HG03521 (cell line): ENCODE measurements at regions not wholly inside any gene's neighbourhood (a gene's known extent, or its start where the extent isn't known, plus 50 kb on each side); places are given as distances from the start of the nearest gene placed in this dataset.

Experiments used
- ATAC-seq: cut with Tn5 transposase; IDR thresholded peaks from one replicate; pipeline ENCODE4 v1.9.1; 2021; ENCODE audit warnings: mild to moderate bottlenecking, moderate library complexity; ENCODE audit not compliant: unreplicated experiment

- ATAC-seq, result no peak
These were observed 274.9 kb upstream of the TCF4 start for GRCh38 chr18:55862693-55863390.

DNA sequence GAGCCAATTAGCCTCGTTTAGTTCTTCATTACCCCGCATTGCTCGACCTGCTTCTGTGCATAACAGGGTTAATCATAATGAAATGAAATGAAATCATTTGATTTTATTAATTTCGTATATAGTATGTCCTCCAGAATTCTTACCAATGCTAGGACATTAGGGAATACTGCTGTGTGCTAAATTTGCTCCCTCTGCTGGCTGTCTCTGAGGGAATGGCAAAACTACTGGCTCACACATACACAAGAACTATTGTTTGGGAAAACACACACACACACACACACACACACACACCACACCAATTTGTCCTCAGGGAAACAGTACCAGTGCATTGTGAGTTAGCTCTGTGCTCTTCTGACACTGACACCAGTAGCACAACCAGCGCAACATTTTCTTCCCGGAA is 273.3 kb upstream of the TCF4 start:
- no peak for ATAC-seq

DNA sequence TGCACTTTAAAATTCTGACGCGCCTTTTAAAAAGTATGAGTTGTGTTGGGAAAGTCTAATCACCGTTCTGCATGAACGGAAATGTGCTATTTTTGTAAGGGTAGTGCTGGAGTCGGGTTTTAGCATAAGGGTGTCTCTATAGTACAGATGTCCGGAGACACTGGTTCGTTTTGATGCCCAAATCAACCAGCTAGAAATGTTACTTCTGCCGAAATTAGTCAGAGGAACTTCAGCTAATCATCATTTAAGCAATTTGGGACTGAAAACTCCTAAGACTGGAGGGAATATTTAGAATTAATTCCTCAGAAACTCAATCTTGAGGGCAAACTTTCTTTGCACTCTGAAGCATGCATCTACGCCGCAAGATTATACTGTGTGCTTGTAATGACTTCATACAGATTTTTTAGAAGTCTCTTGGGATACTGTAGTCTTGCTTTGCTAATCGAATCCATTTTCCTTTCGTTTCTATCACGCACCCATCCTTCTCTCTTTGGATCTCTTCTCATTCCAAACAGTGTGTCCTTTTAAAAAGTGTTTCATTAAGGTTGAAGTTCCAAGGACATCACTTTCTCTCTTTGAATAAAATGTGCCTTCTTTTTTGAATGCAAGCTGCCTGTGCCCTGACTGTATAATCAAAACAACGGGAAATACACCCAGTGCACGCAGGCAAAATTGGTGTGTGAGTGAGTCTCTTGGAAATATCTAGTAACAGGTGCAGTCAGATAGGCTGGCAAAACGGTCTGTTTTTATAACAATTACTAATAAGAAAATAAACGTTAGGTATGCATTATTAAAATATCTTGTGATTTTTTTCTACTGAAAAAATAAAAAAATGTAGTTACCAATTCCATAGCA is 270.9 kb upstream of the TCF4 start:
- no peak for ATAC-seq

DNA sequence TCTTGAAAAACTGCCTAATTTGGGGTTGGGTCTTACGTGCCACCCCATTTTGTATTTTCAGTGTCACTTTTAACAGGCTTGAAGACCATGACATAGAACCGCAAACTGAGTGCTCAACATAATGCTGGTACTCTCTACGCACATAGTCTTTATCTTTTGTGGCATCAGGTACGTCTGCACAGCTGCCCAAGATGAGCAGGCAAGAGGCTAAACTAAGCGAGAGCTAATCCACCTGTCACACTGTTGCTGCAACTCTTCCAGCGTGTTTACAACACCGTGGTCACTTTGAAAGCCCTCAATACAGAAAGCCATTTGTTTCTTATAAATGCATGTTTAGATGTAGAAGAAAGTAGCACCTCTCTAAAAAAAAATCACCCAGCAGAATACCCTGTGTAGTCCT is 270.0 kb upstream of the TCF4 start:
- ATAC-seq, result no peak

- no peak for ATAC-seq
These were observed 269.4 kb upstream of the TCF4 start for GRCh38 chr18:55857409-55857808.

DNA sequence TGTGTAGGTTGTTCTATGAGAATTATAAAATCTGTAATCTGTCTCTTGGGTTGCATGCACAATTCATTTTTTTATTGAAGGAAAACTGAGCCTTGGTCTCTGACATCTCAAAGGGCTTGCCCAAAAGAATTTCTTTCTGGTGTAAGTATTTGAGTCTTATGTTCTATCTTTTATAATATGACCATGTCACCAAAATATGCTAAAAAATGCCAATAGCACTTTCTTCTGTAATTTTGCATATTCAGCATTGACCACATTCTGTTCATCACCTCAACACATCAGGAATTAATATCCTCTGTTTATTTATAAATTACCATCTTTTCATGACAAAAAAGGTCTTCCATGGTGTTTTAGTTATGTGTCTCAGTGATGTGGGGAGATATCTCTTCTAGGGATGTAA is 268.7 kb upstream of the TCF4 start:
- no peak for ATAC-seq

DNA sequence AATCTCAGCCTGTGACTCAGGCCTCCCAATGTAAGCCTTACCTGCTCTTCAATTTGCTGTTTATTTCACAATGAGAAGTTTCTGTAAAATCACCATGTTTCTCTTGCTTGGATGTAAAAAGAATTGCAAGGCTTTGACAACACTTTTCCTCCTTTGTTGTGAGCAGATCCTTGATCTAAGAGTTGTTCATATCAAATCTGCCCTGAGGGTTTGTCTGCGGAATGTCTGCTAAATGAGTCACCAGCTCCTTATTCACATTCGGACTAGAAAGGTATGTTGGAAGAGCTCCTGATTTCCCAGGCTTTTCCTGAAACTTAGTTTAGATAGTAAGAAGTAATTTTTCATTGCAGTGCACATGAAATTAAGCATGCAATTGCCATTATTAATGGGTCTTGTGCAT is 268.2 kb upstream of the TCF4 start:
- ATAC-seq, result no peak

DNA sequence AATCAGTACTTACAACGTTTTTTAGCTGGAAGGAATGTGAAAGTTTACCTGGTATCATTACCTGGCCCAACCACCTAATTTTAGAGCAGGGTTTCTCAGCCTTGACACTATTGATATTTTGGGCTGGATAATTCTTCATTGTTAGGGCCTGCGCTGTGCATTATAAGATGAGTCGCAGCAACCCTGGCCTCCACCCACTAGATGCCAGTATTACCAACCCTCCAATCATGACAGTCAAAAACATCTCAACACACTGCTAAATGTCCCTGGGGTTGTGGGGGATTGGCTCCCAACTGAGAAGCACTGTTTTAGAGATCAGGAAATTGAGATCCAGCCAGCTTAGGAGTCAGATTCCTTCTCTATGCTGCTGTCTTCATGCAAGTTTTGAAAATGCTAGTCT is 265.3 kb upstream of the TCF4 start:
- ATAC-seq, result no peak

GRCh38 chr18:55850904-55851303 is 262.9 kb upstream of the TCF4 start:
- no peak for ATAC-seq

GRCh38 chr18:55849391-55849790 is 261.4 kb upstream of the TCF4 start:
- no peak for ATAC-seq

DNA sequence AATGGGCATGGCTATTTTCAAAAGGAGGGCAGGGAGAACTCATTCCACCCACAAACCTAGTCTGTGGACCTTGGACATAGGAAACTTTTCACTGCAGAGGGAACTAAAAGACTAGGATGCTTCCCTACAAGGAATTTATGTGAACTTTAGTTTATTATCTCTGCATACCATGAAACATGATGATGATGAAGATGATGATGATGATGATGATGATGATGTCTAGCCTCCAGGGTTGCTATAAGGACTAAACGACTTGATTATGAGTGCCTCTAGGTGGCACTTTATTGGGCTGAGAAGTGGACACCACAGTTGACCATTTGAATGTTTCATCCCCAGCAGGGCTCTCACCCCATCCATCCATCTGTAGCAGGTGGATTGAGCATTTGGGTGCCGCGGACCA is 260.0 kb upstream of the TCF4 start:
- ATAC-seq, result no peak

- ATAC-seq, result no peak
These were observed 257.2 kb upstream of the TCF4 start for GRCh38 chr18:55845221-55845620.

GRCh38 chr18:55844382-55844781 is 256.4 kb upstream of the TCF4 start:
- ATAC-seq, result no peak

DNA sequence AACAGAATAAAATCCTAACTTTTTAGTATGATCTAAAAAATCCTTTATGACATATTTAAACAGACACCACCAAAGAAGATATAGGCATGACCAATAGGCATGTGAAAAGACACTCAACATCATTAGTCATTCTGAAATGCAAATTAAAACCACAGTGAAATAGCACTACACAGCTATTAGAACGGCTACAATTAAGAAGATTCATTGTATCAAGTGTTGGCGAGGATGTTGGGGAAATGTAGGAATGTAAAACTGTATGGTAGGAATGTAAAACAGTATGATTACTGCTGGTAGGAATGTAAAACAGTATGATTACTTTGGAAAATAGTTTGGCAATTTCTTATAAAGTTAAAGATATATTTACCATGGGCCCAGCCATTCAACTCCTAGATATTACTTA is 253.3 kb upstream of the TCF4 start:
- no peak for ATAC-seq

- no peak for ATAC-seq
These were observed 252.7 kb upstream of the TCF4 start for GRCh38 chr18:55840601-55841170.

GRCh38 chr18:55839343-55839742 is 251.4 kb upstream of the TCF4 start:
- ATAC-seq, result no peak

GRCh38 chr18:55838841-55839240 is 250.8 kb upstream of the TCF4 start:
- no peak for ATAC-seq

GRCh38 chr18:55838319-55838718 is 250.3 kb upstream of the TCF4 start:
- ATAC-seq, result no peak

- ATAC-seq, result no peak
These were observed 245.6 kb upstream of the TCF4 start for GRCh38 chr18:55833543-55833942.

- no peak for ATAC-seq
These were observed 242.6 kb upstream of the TCF4 start for GRCh38 chr18:55830544-55830943.

GRCh38 chr18:55821219-55821618 is 233.2 kb upstream of the TCF4 start:
- no peak for ATAC-seq

GRCh38 chr18:55819448-55819847 is 231.5 kb upstream of the TCF4 start:
- no peak for ATAC-seq
